Hepatocyte (in vitro differentiated cells): ENCODE measurements at regions not wholly inside any gene's neighbourhood (a gene's known extent, or its start where the extent isn't known, plus 50 kb on each side); places are given as distances from the start of the nearest gene placed in this dataset.
A peak's percentile ranks its signal among the peaks of the same experiment; 100 is the strongest.

Experiments
- DNase-seq: peaks from one replicate; pipeline ENCODE4 v3.0.0-alpha.2; 2016; ENCODE audit warnings: low spot score
- H2AFZ ChIP-seq: fragments of 200-600 bp; sonication (generic); 2 replicates; pipeline ENCODE4 v1.6.0; 2016; ENCODE audit warnings: antibody characterized with exemption, mild to moderate bottlenecking
- H3K27ac ChIP-seq: fragments of 200-600 bp; sonication (generic); 2 replicates; pipeline ENCODE4 v1.5.1; 2016; ENCODE audit warnings: mild to moderate bottlenecking
- H3K27me3 ChIP-seq: fragments of 200-600 bp; sonication (generic); 2 replicates; pipeline ENCODE4 v1.6.1; 2016
- H3K36me3 ChIP-seq: fragments of 200-600 bp; sonication (generic); replicated peaks from 2 replicates; pipeline ENCODE4 v1.5.1; 2016; ENCODE audit warnings: low read depth; ENCODE audit not compliant: insufficient read depth
- H3K4me1 ChIP-seq: fragments of 200-600 bp; sonication (generic); 2 replicates; pipeline ENCODE4 v1.5.1; 2016; ENCODE audit warnings: mild to moderate bottlenecking, moderate library complexity; ENCODE audit not compliant: insufficient read depth
- H3K4me2 ChIP-seq: fragments of 200-600 bp; sonication (generic); 2 replicates; pipeline ENCODE4 v1.6.0; 2016
- H3K4me3 ChIP-seq: fragments of 200-600 bp; sonication (generic); 2 replicates; pipeline ENCODE4 v1.5.1; 2016; ENCODE audit warnings: mild to moderate bottlenecking
- H3K79me2 ChIP-seq: fragments of 200-600 bp; sonication (generic); 2 replicates; pipeline ENCODE4 v1.6.0; 2017; ENCODE audit warnings: mild to moderate bottlenecking
- H3K9me2 ChIP-seq: fragments of 200-600 bp; sonication (generic); replicated peaks from 2 replicates; pipeline ENCODE4 v1.6.0; 2017; ENCODE audit warnings: mild to moderate bottlenecking; ENCODE audit not compliant: insufficient read depth
- H3K9me3 ChIP-seq: fragments of 200-600 bp; sonication (generic); 2 replicates; pipeline ENCODE4 v1.5.1; 2016; ENCODE audit warnings: low read depth, mild to moderate bottlenecking
- H4K20me1 ChIP-seq: fragments of 200-600 bp; sonication (generic); 2 replicates; pipeline ENCODE4 v1.6.0; 2016; ENCODE audit warnings: mild to moderate bottlenecking; ENCODE audit not compliant: insufficient read depth, poor library complexity, severe bottlenecking
- EZH2 ChIP-seq: fragments of 200-600 bp; sonication (generic); IDR thresholded peaks from 2 replicates; pipeline ENCODE4 v1.6.1; 2016; ENCODE audit warnings: antibody characterized with exemption, mild to moderate bottlenecking, borderline replicate concordance
- EZH2phosphoT487 ChIP-seq: fragments of 200-600 bp; sonication (generic); IDR thresholded peaks from one replicate; pipeline ENCODE4 v1.6.1; 2018; ENCODE audit warnings: antibody characterized with exemption, mild to moderate bottlenecking, low read depth, moderate library complexity; ENCODE audit not compliant: unreplicated experiment, severe bottlenecking
- WGBS: methylation state at CpG from one replicate; pipeline ENCODE4 v1.1.6; 2016; ENCODE audit warnings: low lambda C conversion rate; ENCODE audit errors: missing lambda C conversion rate; 5-methylcytosine and 5-hydroxymethylcytosine counted together
- TF ChIP-seq, protein P1 (sequence below): fragments of 200-600 bp; sonication (generic); IDR thresholded peaks from 2 replicates; pipeline ENCODE4 v1.5.1; 2016; ENCODE audit warnings: antibody characterized with exemption, mild to moderate bottlenecking; ENCODE audit not compliant: poor library complexity

DNA sequence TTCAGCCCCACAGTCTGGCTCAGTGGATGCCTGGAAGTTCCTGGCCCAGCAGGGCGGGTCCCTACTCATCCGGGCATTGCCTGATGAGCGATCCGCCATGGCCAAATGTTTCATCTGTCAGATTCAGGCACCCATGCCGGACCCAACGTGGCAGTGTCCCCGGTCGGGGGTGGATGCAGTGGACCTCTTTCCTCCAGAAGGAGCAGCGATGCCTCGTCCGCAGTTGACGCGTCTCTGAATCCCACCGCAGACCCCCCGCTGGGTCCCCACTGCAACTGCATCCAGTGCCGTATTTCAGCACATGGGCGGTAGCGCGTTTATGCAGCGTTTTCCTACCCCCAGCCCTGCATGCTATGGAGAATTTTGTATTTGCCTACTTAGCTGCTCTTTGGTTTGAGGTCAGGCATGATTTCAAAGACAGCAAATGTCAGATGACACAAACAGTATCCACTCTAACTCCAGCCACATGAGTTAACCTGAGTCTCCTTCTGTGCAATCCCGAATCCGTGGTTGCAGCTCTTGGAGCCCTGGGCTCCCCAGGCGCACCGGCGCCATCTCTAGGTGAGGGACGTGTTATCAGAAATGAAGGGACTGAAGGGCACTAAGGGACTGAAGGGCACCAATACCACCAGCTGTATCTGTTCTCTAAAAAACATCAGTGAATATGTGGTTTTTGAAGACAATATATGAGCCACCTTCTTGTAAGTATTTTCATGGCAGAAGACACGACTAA lies 72.6 kb upstream of the THBS2 start:
- Histone ChIP-seq H3K4me2 (no peak overlapping the region), H2AFZ (no peak overlapping the region), H3K79me2 (no peaks in the 10 kb centered on the region), H3K4me3 (no peak overlapping the region), H3K36me3 (no peaks in the 10 kb centered on the region), H4K20me1 (no peaks in the 10 kb centered on the region), H3K9me2 (no peaks in the 10 kb centered on the region), H3K27ac (no peak overlapping the region), H3K9me3 (no peaks in the 10 kb centered on the region), H3K4me1 (no peaks in the 10 kb centered on the region), H3K27me3 (no peaks in the 10 kb centered on the region)
- 80% methylated on average over 27 of the region's 27 CpGs for WGBS
- peak; percentile 47 for DNase-seq
- TF ChIP-seq EZH2phosphoT487 (no peak), EZH2 (no peak)
- TF ChIP-seq, protein P1, sequence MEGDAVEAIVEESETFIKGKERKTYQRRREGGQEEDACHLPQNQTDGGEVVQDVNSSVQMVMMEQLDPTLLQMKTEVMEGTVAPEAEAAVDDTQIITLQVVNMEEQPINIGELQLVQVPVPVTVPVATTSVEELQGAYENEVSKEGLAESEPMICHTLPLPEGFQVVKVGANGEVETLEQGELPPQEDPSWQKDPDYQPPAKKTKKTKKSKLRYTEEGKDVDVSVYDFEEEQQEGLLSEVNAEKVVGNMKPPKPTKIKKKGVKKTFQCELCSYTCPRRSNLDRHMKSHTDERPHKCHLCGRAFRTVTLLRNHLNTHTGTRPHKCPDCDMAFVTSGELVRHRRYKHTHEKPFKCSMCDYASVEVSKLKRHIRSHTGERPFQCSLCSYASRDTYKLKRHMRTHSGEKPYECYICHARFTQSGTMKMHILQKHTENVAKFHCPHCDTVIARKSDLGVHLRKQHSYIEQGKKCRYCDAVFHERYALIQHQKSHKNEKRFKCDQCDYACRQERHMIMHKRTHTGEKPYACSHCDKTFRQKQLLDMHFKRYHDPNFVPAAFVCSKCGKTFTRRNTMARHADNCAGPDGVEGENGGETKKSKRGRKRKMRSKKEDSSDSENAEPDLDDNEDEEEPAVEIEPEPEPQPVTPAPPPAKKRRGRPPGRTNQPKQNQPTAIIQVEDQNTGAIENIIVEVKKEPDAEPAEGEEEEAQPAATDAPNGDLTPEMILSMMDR: peak; percentile 27

DNA sequence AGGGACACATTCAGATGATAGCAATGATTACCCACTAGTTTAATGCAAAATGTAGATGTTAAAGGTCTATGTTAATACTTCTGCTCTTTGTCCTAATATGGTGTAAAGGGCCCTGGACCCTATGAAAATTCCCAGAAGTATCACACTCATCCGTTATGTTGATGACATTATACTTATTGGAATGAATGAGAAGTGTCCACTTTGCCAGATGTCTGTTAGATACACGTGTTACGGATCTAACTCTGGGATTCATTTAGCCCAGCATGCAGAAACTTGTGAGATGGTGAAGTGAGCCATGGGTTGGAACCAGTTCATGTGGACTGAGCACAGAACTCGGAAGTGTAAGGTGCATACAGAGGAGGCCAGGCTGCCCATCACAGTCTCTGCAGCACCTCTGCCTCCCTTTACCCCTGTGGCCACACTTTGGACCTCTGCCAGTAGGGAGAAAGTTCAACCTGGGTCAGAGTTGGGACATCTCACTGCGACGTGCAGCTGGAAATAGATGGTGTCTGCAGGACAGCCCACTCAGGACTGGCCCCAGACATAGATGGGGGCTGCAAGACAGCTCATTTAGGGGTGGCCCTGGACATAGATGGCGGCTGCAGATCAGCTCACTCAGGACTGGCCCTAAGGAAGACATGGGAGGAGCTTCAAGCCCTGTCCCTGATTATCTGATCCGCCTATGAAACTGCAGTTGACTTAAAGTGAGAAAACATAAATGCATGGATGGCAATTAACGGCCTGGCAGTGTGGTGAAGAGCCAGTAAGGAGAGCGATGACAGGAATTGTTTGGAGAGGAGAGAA lies 71.2 kb upstream of the THBS2 start:
- WGBS: 84% methylated on average over 10 of the region's 10 CpGs
- no peak overlapping the region for H2AFZ ChIP-seq
- no peaks in the 10 kb centered on the region for H3K36me3 ChIP-seq
- H3K9me3 ChIP-seq: no peaks in the 10 kb centered on the region
- no peaks in the 10 kb centered on the region for H3K27me3 ChIP-seq
- H3K9me2 ChIP-seq: no peaks in the 10 kb centered on the region
- no peaks in the 10 kb centered on the region for H3K4me1 ChIP-seq
- TF ChIP-seq EZH2 (no peak), EZH2phosphoT487 (no peak)
- no peak overlapping the region for H3K4me3 ChIP-seq
- no peak overlapping the region for H3K27ac ChIP-seq
- no peak overlapping the region for H3K4me2 ChIP-seq
- H3K79me2 ChIP-seq: no peaks in the 10 kb centered on the region
- DNase-seq: no peak
- no peaks in the 10 kb centered on the region for H4K20me1 ChIP-seq

DNA sequence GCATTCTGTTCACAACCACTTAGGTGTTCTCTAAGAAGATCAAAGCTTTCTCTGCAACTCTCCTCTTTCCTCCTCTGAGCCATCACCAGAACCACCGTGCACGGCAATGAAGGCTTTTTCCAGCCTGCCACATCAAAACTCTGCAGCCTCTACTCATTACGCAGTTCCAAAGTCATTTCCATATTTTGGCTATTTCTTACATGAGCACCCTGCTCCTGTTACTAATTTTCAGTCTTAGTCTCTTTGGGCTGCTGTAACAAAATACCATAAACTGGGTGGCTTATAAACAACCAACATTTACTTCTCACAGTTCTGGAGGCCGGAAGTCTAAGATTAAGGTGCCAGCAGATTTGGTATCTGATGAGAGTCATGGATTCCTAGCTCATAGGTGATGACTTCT lies 70.4 kb upstream of the THBS2 start:
- Histone ChIP-seq H3K27me3 (no peaks in the 10 kb centered on the region), H3K79me2 (no peaks in the 10 kb centered on the region), H3K4me1 (no peaks in the 10 kb centered on the region), H3K36me3 (no peaks in the 10 kb centered on the region), H3K4me3 (no peak overlapping the region), H3K4me2 (no peak overlapping the region), H4K20me1 (no peaks in the 10 kb centered on the region), H3K27ac (no peak overlapping the region), H2AFZ (no peak overlapping the region), H3K9me2 (no peaks in the 10 kb centered on the region), H3K9me3 (no peaks in the 10 kb centered on the region)
- 97% methylated on average over 4 of the region's 4 CpGs for WGBS
- no peak for DNase-seq
- TF ChIP-seq EZH2phosphoT487: no peak
- TF ChIP-seq, protein P1: no peak
- no peak for TF ChIP-seq EZH2

DNA sequence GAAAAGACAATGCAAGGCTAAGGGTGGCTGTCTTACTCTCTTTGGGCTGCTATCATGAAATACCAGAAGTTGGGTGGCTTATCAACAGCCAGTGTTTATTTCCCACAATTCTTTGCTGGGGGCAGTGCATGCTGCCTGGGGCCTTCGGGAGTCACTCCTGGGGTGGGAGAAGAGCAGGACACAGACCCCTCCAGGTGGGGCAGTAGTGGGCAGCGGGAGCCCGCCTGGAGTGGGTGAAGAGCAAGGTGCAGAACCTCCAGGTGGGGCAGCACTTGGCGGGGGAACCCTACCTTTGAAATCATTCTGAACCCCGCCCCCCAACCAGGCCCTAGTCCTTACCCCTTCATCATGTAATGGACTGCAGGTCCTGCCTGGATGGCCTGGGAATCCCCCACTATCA lies 69.6 kb upstream of the THBS2 start:
- Histone ChIP-seq H3K4me1 (no peaks in the 10 kb centered on the region), H2AFZ (no peak overlapping the region), H3K4me3 (no peak overlapping the region), H3K36me3 (no peaks in the 10 kb centered on the region), H3K9me3 (no peaks in the 10 kb centered on the region), H3K4me2 (no peak overlapping the region), H3K9me2 (no peaks in the 10 kb centered on the region), H4K20me1 (no peaks in the 10 kb centered on the region), H3K79me2 (no peaks in the 10 kb centered on the region), H3K27ac (no peak overlapping the region), H3K27me3 (no peaks in the 10 kb centered on the region)
- no peak for DNase-seq
- TF ChIP-seq, protein P1: no peak
- TF ChIP-seq EZH2phosphoT487: no peak
- TF ChIP-seq EZH2: no peak
- WGBS: 90% methylated on average over 5 of the region's 5 CpGs
